PFSK-1 (cell line): ENCODE measurements at regions not wholly inside any gene's neighbourhood (a gene's known extent, or its start where the extent isn't known, plus 50 kb on each side); places are given as distances from the start of the nearest gene placed in this dataset.
A peak's percentile ranks its signal among the peaks of the same experiment; 100 is the strongest.

ENCODE experiments used
- FOXP2 ChIP-seq: optimal IDR thresholded peaks from 2 replicates; pipeline ENCODE3; 2011; ENCODE audit warnings: borderline replicate concordance, control low read depth, inconsistent platforms; ENCODE audit not compliant: insufficient read depth; ENCODE audit errors: extremely low read length, extremely low read depth
- POLR2AphosphoS5 ChIP-seq: IDR thresholded peaks from 2 replicates; pipeline ENCODE4 v1.6.1; 2012; ENCODE audit warnings: low read depth, mild to moderate bottlenecking, control low read depth, low read length, moderate library complexity
- REST ChIP-seq, 2 experiments: IDR thresholded peaks; 2 replicates each; pipeline versions ENCODE4 v1.6.1 to v1.8.0; 2011 to 2012; ENCODE audit warnings: low read depth in 2 of 2, low read length in 2 of 2, control low read depth in 1 of 2, inconsistent platforms in 1 of 2, mild to moderate bottlenecking in 1 of 2, moderate library complexity in 1 of 2; ENCODE audit not compliant: insufficient read depth in 1 of 2
- SIN3A ChIP-seq: IDR thresholded peaks from 2 replicates; pipeline ENCODE4 v1.6.1; 2012; ENCODE audit warnings: mild to moderate bottlenecking, low read length, moderate library complexity, borderline replicate concordance; ENCODE audit not compliant: insufficient read depth
- TAF1 ChIP-seq: IDR thresholded peaks from 2 replicates; pipeline ENCODE4 v1.6.1; 2012; ENCODE audit warnings: low read length, control low read depth, borderline replicate concordance; ENCODE audit not compliant: insufficient read depth

GRCh38 chr15:62781081-62781497, 261.5 kb upstream of the TPM1 start:
- TF ChIP-seq REST (IDR thresholded peaks at IDR 0.05; ENCODE audit: insufficient read depth in 1 of 2, low read depth in 2 of 2, low read length in 2 of 2) (no peak), SIN3A (no peak), TAF1 (no peak), FOXP2 (no peak), POLR2AphosphoS5 (no peak)

- TF ChIP-seq REST (IDR thresholded peaks at IDR 0.05; ENCODE audit: insufficient read depth in 1 of 2, low read depth in 2 of 2, low read length in 2 of 2) (no peak), TAF1 (no peak), POLR2AphosphoS5 (no peak), SIN3A (no peak), FOXP2 (no peak)
Measured at GRCh38 chr15:62782071-62782841, 260.3 kb upstream of the TPM1 start.

- TF ChIP-seq POLR2AphosphoS5 (no peak), REST (IDR thresholded peaks at IDR 0.05; ENCODE audit: insufficient read depth in 1 of 2, low read depth in 2 of 2, low read length in 2 of 2) (no peak), SIN3A (no peak), TAF1 (no peak), FOXP2 (no peak)
Measured at GRCh38 chr15:62782896-62783295, 259.7 kb upstream of the TPM1 start.

- no peak for TF ChIP-seq POLR2AphosphoS5
- TF ChIP-seq SIN3A = 0 out of 2 replicates have a peak, but pooled peaks have one; percentile 18
Measured at GRCh38 chr15:62783303-62783957, 259.1 kb upstream of the TPM1 start.

GRCh38 chr15:62785881-62786828, 256.4 kb upstream of the TPM1 start:
- no peak for TF ChIP-seq TAF1
- TF ChIP-seq POLR2AphosphoS5 = no peak
- TF ChIP-seq REST (IDR thresholded peaks at IDR 0.05; ENCODE audit: insufficient read depth in 1 of 2, low read depth in 2 of 2, low read length in 2 of 2) = no peak
- no peak for TF ChIP-seq SIN3A
- TF ChIP-seq FOXP2 = no peak
